Prostate gland (tissue), 2 donors: ENCODE measurements at regions not wholly inside any gene's neighbourhood (a gene's known extent, or its start where the extent isn't known, plus 50 kb on each side); places are given as distances from the start of the nearest gene placed in this dataset.

Experiments used
- DNase-seq: peaks from one replicate; pipeline ENCODE4 v3.0.0-alpha.2; 2019; ENCODE audit warnings: low spot score
- H3K27ac ChIP-seq, 2 donors: fragments of 200-600 bp; sonication (generic); 2 replicates each; pipeline ENCODE4 v1.5.1; 2017 to 2019
- H3K27me3 ChIP-seq: fragments of 200-600 bp; sonication (generic); replicated peaks from 2 replicates; pipeline ENCODE4 v1.5.1; 2019; ENCODE audit not compliant: insufficient read depth
- H3K36me3 ChIP-seq, 2 donors: fragments of 200-600 bp; sonication (generic); 1 replicate in 1 of 2; 2 replicates in 1 of 2; pipeline versions ENCODE4 v1.5.1 to v1.8.1; 2017 to 2019
- H3K4me1 ChIP-seq: fragments of 200-600 bp; sonication (generic); replicated peaks from 2 replicates; pipeline ENCODE4 v1.5.1; 2019
- H3K4me3 ChIP-seq, 2 donors: fragments of 200-600 bp; sonication (generic); 2 replicates each; pipeline ENCODE4 v1.5.1; 2017 to 2019
- H3K9me3 ChIP-seq: fragments of 200-600 bp; sonication (generic); 2 replicates; pipeline ENCODE4 v1.5.1; 2017
- POLR2A ChIP-seq: fragments of 450-650 bp; IDR thresholded peaks from one replicate; pipeline ENCODE4 v1.6.1; 2016; ENCODE audit warnings: antibody characterized with exemption, mild to moderate bottlenecking
- POLR2AphosphoS5 ChIP-seq: sonication (generic); formaldehyde crosslinking; IDR thresholded peaks from one replicate; pipeline ENCODE4 v1.6.1; 2017; ENCODE audit warnings: antibody characterized with exemption
- WGBS: methylation state at CpG from one replicate; pipeline ENCODE4 v1.1.5; 2018; 5-methylcytosine and 5-hydroxymethylcytosine counted together
- intact Hi-C: fragments of 100-400 bp; cut with DNase I; formaldehyde crosslinking; loops from one replicate; pipeline ENCODE4 v1.14.2; 2022
- TF ChIP-seq, protein P1 (sequence below), 4 experiments: fragments of 200-600 bp in 2 of 4; fragments of 450-650 bp in 2 of 4; sonication (generic) in 2 of 4; IDR thresholded peaks; 1 replicate in 3 of 4; 2 replicates in 1 of 4; pipeline ENCODE4 v1.5.1; 2016 to 2019; ENCODE audit warnings: antibody characterized with exemption in 4 of 4, mild to moderate bottlenecking in 2 of 4, moderate library complexity in 2 of 4

DNA sequence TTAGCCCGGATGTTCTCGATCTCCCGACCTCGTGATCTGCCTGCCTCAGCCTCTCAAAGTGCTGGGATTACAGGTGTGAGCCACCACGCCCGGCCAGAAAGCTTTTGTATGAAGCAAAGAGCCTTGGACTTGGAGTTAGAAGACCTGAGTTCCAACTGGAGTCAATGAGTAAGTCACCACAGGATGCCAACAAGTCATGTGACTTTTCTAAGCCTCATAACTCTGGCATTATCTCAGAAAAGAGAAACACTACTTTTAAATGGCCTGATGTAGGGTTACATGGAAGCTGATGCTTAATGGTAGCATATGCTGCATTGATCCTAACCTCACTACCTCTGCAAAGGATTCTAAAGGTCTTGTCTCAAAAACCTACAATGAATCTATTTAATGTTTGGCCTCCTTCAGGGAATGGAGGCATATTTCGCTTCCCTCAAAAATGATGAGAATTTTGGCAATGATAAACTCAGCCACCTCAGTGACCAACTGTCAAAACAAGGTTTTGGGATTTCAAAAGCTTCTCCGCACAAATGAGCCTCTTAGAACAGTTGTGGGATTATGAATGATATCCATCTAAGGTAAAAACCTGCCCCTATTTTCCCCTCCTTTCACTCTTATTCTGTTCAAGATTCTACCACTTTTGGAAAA lies 236.8 kb downstream of the ACTL7B start:
- intact Hi-C loops, result no loop called here
- 97% methylated on average over 8 of the region's 8 CpGs for WGBS
- Histone ChIP-seq H3K4me1 (no peaks in the 10 kb centered on the region), H3K27ac (no peak overlapping the region), H3K4me3 (no peak overlapping the region), H3K9me3 (no peaks in the 10 kb centered on the region), H3K27me3 (no peaks in the 10 kb centered on the region), H3K36me3 (no peaks in the 10 kb centered on the region)
- no peak for DNase-seq
- no peak for TF ChIP-seq POLR2AphosphoS5
- TF ChIP-seq, protein P1, sequence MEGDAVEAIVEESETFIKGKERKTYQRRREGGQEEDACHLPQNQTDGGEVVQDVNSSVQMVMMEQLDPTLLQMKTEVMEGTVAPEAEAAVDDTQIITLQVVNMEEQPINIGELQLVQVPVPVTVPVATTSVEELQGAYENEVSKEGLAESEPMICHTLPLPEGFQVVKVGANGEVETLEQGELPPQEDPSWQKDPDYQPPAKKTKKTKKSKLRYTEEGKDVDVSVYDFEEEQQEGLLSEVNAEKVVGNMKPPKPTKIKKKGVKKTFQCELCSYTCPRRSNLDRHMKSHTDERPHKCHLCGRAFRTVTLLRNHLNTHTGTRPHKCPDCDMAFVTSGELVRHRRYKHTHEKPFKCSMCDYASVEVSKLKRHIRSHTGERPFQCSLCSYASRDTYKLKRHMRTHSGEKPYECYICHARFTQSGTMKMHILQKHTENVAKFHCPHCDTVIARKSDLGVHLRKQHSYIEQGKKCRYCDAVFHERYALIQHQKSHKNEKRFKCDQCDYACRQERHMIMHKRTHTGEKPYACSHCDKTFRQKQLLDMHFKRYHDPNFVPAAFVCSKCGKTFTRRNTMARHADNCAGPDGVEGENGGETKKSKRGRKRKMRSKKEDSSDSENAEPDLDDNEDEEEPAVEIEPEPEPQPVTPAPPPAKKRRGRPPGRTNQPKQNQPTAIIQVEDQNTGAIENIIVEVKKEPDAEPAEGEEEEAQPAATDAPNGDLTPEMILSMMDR (IDR thresholded peaks at IDR 0.05), result no peak
- TF ChIP-seq POLR2A, result no peak

DNA sequence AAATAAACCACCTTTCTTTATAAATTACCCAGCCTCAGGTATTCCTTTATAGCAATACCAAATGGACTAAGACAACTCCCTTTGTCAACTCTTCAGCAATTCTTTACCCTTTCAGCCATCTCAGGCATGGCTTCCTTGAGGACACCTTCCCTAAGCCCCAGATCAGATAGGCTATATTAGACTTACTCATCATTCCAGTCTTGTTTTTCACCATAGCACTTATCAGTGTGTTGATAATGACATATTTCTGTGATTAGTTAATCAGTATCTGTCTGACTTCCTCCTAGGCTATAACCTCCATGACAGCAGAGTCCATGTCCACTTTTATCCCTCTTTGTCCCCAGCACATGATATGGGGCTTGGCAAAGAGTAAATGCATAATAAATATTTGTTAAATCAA lies 238.1 kb downstream of the ACTL7B start:
- no peaks in the 10 kb centered on the region for H3K9me3 ChIP-seq
- intact Hi-C loops, result no loop called here
- no peaks in the 10 kb centered on the region for H3K27me3 ChIP-seq
- no peak overlapping the region for H3K4me3 ChIP-seq
- H3K36me3 ChIP-seq, result no peaks in the 10 kb centered on the region
- TF ChIP-seq, protein P1 (IDR thresholded peaks at IDR 0.05), result no peak
- TF ChIP-seq POLR2A, result no peak
- no peak for TF ChIP-seq POLR2AphosphoS5
- no peak for DNase-seq
- H3K4me1 ChIP-seq, result no peaks in the 10 kb centered on the region
- H3K27ac ChIP-seq, result no peak overlapping the region

DNA sequence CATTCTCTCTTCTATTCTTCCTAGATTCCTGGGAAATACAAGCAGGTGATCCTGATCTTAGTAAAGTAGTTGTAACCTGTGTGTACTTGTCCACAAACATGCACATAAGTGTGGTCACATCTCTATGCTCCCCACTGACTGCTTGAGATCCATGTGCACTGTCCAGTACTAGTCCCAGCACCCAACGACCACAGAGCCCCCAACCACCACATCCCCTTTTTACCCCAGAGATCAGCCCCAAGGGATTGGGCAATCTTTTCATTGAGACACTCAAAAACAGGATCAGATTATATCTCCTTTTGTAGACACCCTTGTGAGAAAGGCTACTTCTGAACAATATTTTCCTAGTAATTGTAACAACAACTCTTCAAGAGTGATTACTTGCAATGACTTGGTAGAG lies 240.6 kb downstream of the ACTL7B start:
- H3K36me3 ChIP-seq, result no peaks in the 10 kb centered on the region
- WGBS, result 71% methylated on average over 1 of the region's 1 CpG
- H3K4me1 ChIP-seq, result no peaks in the 10 kb centered on the region
- no peak for DNase-seq
- no peak overlapping the region for H3K4me3 ChIP-seq
- TF ChIP-seq POLR2AphosphoS5, result no peak
- TF ChIP-seq POLR2A, result no peak
- TF ChIP-seq, protein P1 (IDR thresholded peaks at IDR 0.05), result no peak
- no peaks in the 10 kb centered on the region for H3K9me3 ChIP-seq
- no peaks in the 10 kb centered on the region for H3K27me3 ChIP-seq
- intact Hi-C loops, result no loop called here
- H3K27ac ChIP-seq, result no peak overlapping the region

DNA sequence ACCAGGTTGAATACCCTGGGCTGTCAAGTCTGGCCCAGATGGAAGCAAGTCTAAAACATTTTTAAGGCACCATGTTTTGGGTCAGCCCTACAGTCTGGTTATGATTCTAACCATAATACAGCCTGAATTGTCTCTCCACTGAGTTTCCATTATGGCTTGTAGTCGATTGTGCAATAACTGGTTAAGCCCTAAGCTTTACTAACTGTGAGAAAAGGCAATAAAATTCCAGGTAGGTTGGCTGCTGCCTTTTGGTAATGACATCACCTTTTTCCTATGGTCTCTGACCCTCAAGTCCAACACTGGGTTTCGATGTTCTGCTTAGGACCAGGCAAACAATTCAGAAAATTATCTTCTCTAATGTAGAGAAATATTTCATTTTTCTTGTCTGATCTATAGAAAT lies 243.3 kb downstream of the ACTL7B start:
- TF ChIP-seq, protein P1 (IDR thresholded peaks at IDR 0.05), result no peak
- TF ChIP-seq POLR2A, result no peak
- no peak for TF ChIP-seq POLR2AphosphoS5
- no peaks in the 10 kb centered on the region for H3K36me3 ChIP-seq
- H3K4me1 ChIP-seq, result no peaks in the 10 kb centered on the region
- no peak for DNase-seq
- WGBS, result 52% methylated on average over 2 of the region's 2 CpGs
- no peaks in the 10 kb centered on the region for H3K9me3 ChIP-seq
- H3K4me3 ChIP-seq, result no peak overlapping the region
- no peaks in the 10 kb centered on the region for H3K27me3 ChIP-seq
- H3K27ac ChIP-seq, result no peak overlapping the region
- intact Hi-C loops, result loop anchor here (5.0 kb wide), 1 partner anchor 50 kb away; no protein-coding TSS in a partner anchor

DNA sequence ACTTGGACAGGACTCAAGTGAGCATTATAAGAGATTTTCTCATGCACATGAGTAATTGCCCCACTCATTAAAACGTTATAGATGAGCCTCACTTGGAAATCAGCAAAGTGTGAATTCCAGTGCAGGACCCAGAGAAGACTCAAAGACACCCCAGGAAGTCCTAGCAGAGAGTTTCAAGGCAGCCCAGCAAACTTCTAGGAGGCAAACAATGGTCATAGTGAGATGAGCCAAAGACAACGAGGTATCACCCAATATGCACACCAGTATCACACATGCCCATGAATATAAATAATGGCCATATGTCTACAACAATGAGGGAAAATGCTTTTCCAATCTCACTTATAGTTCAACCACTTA lies 245.9 kb downstream of the ACTL7B start:
- H3K36me3 ChIP-seq, result no peaks in the 10 kb centered on the region
- H3K27ac ChIP-seq, result no peak overlapping the region
- TF ChIP-seq, protein P1 (IDR thresholded peaks at IDR 0.05), result no peak
- TF ChIP-seq POLR2A (no peak), POLR2AphosphoS5 (no peak)

More for the DNA sequence above, 245.9 kb downstream of the ACTL7B start:
- H3K27me3 ChIP-seq, result no peaks in the 10 kb centered on the region
- intact Hi-C loops, result loop anchor here (5.0 kb wide), 1 partner anchor 52 kb away; no protein-coding TSS in a partner anchor
- H3K4me3 ChIP-seq, result no peak overlapping the region
- H3K4me1 ChIP-seq, result no peaks in the 10 kb centered on the region
- no peak for DNase-seq
- WGBS, result 32% methylated on average over 2 of the region's 2 CpGs
- H3K9me3 ChIP-seq, result no peaks in the 10 kb centered on the region
